Prostate gland (tissue), 2 donors: ENCODE measurements at regions not wholly inside any gene's neighbourhood (a gene's known extent, or its start where the extent isn't known, plus 50 kb on each side); places are given as distances from the start of the nearest gene placed in this dataset.

Experiments
- DNase-seq: peaks from one replicate; pipeline ENCODE4 v3.0.0-alpha.2; 2019; ENCODE audit warnings: low spot score
- H3K27ac ChIP-seq, 2 donors: fragments of 200-600 bp; sonication (generic); 2 replicates each; pipeline ENCODE4 v1.5.1; 2017 to 2019
- H3K27me3 ChIP-seq: fragments of 200-600 bp; sonication (generic); replicated peaks from 2 replicates; pipeline ENCODE4 v1.5.1; 2019; ENCODE audit not compliant: insufficient read depth
- H3K36me3 ChIP-seq, 2 donors: fragments of 200-600 bp; sonication (generic); 1 replicate in 1 of 2; 2 replicates in 1 of 2; pipeline versions ENCODE4 v1.5.1 to v1.8.1; 2017 to 2019
- H3K4me1 ChIP-seq: fragments of 200-600 bp; sonication (generic); replicated peaks from 2 replicates; pipeline ENCODE4 v1.5.1; 2019
- H3K4me3 ChIP-seq, 2 donors: fragments of 200-600 bp; sonication (generic); 2 replicates each; pipeline ENCODE4 v1.5.1; 2017 to 2019
- H3K9me3 ChIP-seq: fragments of 200-600 bp; sonication (generic); 2 replicates; pipeline ENCODE4 v1.5.1; 2017
- POLR2A ChIP-seq: fragments of 450-650 bp; IDR thresholded peaks from one replicate; pipeline ENCODE4 v1.6.1; 2016; ENCODE audit warnings: antibody characterized with exemption, mild to moderate bottlenecking
- POLR2AphosphoS5 ChIP-seq: sonication (generic); formaldehyde crosslinking; IDR thresholded peaks from one replicate; pipeline ENCODE4 v1.6.1; 2017; ENCODE audit warnings: antibody characterized with exemption
- WGBS: methylation state at CpG from one replicate; pipeline ENCODE4 v1.1.5; 2018; 5-methylcytosine and 5-hydroxymethylcytosine counted together
- intact Hi-C: fragments of 100-400 bp; cut with DNase I; formaldehyde crosslinking; loops from one replicate; pipeline ENCODE4 v1.14.2; 2022
- TF ChIP-seq, protein P1 (sequence below), 4 experiments: fragments of 200-600 bp in 2 of 4; fragments of 450-650 bp in 2 of 4; sonication (generic) in 2 of 4; IDR thresholded peaks; 1 replicate in 3 of 4; 2 replicates in 1 of 4; pipeline ENCODE4 v1.5.1; 2016 to 2019; ENCODE audit warnings: antibody characterized with exemption in 4 of 4, mild to moderate bottlenecking in 2 of 4, moderate library complexity in 2 of 4

- no peak overlapping the region for H3K4me3 ChIP-seq
- WGBS: 59% methylated on average over 3 of the region's 3 CpGs
- H3K27me3 ChIP-seq: no peaks in the 10 kb centered on the region
- no peak overlapping the region for H3K27ac ChIP-seq
- H3K4me1 ChIP-seq: no peaks in the 10 kb centered on the region
- no peaks in the 10 kb centered on the region for H3K36me3 ChIP-seq
- intact Hi-C loops: no loop called here
- H3K9me3 ChIP-seq: no peaks in the 10 kb centered on the region
- TF ChIP-seq, protein P1, sequence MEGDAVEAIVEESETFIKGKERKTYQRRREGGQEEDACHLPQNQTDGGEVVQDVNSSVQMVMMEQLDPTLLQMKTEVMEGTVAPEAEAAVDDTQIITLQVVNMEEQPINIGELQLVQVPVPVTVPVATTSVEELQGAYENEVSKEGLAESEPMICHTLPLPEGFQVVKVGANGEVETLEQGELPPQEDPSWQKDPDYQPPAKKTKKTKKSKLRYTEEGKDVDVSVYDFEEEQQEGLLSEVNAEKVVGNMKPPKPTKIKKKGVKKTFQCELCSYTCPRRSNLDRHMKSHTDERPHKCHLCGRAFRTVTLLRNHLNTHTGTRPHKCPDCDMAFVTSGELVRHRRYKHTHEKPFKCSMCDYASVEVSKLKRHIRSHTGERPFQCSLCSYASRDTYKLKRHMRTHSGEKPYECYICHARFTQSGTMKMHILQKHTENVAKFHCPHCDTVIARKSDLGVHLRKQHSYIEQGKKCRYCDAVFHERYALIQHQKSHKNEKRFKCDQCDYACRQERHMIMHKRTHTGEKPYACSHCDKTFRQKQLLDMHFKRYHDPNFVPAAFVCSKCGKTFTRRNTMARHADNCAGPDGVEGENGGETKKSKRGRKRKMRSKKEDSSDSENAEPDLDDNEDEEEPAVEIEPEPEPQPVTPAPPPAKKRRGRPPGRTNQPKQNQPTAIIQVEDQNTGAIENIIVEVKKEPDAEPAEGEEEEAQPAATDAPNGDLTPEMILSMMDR (IDR thresholded peaks at IDR 0.05): no peak
- no peak for TF ChIP-seq POLR2AphosphoS5
- no peak for TF ChIP-seq POLR2A
- DNase-seq: no peak
Observed at GRCh38 chrX:38986586-38986985, 185.3 kb downstream of the MID1IP1 start.

DNA sequence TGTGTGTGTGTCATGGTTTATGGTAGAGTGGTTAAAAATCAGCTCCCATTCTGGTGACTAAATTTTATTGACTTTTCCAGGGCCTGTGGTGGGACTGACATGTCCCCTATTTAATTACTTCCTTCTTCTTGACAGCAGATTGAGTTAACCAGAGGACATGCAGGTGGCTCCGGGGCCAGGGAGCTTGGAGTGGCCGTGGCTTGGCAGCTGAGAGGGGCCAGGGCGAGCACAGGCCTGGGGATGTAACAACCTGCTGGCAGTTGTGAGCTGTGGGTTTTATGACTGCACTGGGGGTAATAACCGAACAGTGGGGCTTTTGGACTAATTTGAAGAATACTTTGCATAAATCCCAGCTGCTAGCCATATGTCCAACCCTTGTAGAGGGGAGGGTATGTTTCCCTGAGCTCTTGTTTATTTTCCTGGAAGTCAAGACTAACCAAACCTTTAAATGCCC lies 186.0 kb downstream of the MID1IP1 start:
- intact Hi-C loops: no loop called here
- DNase-seq: no peak
- 35% methylated on average over 4 of the region's 4 CpGs for WGBS
- H3K27ac ChIP-seq: no peak overlapping the region
- no peak for TF ChIP-seq POLR2AphosphoS5
- no peak for TF ChIP-seq POLR2A
- TF ChIP-seq, protein P1 (IDR thresholded peaks at IDR 0.05): no peak
- no peaks in the 10 kb centered on the region for H3K4me1 ChIP-seq
- H3K36me3 ChIP-seq: no peaks in the 10 kb centered on the region
- H3K4me3 ChIP-seq: no peak overlapping the region
- H3K9me3 ChIP-seq: no peaks in the 10 kb centered on the region
- no peaks in the 10 kb centered on the region for H3K27me3 ChIP-seq

GRCh38 chrX:38988301-38988700 lies 187.0 kb downstream of the MID1IP1 start:
- H3K4me1 ChIP-seq: no peaks in the 10 kb centered on the region
- no peaks in the 10 kb centered on the region for H3K9me3 ChIP-seq
- intact Hi-C loops: no loop called here
- H3K27ac ChIP-seq: no peak overlapping the region
- WGBS: 93% methylated on average over 2 of the region's 2 CpGs
- H3K4me3 ChIP-seq: no peak overlapping the region
- no peak for TF ChIP-seq POLR2AphosphoS5
- TF ChIP-seq POLR2A: no peak
- TF ChIP-seq, protein P1 (IDR thresholded peaks at IDR 0.05): no peak
- no peaks in the 10 kb centered on the region for H3K27me3 ChIP-seq
- no peaks in the 10 kb centered on the region for H3K36me3 ChIP-seq
- DNase-seq: no peak

GRCh38 chrX:38989076-38989475 lies 187.8 kb downstream of the MID1IP1 start:
- 61% methylated on average over 1 of the region's 1 CpG for WGBS
- intact Hi-C loops: no loop called here

More at GRCh38 chrX:38989076-38989475, 187.8 kb downstream of the MID1IP1 start:
- Histone ChIP-seq H3K27me3 (no peaks in the 10 kb centered on the region), H3K36me3 (no peaks in the 10 kb centered on the region), H3K27ac (no peak overlapping the region), H3K4me3 (no peak overlapping the region), H3K9me3 (no peaks in the 10 kb centered on the region), H3K4me1 (no peaks in the 10 kb centered on the region)
- no peak for DNase-seq
- TF ChIP-seq POLR2AphosphoS5 (no peak), POLR2A (no peak)
- TF ChIP-seq, protein P1 (IDR thresholded peaks at IDR 0.05): no peak
